ENCODE measurements at regions not wholly inside any gene's neighbourhood (a gene's known extent, or its start where the extent isn't known, plus 50 kb on each side); places are given as distances from the start of the nearest gene placed in this dataset.

DNA sequence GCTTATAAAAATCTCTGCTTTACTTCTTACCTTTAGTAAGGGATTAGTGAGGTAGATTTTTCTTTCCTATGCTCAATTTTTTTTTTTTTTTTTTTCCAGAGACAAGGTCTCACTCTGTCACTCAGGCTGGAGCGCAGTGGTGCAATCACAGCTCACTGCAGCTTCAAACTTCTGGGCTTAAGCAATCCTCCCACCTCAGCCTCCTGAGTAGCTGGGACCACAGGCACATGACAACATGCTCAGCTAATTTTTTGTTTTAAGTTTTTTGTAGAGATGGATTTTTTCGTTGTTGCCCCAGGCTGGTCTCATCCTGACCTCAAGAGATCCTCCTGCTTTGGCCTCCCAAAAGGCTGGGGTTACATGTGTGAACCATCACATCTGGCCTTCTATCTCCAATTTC lies 58.9 kb upstream of the RREB1 start (continued):
- TF ChIP-seq TRIM24 (IDR thresholded peaks at IDR 0.05) (no peak), CEBPB (tag; IDR thresholded peaks at IDR 0.05) (peak; percentile 77), C11orf30 (IDR thresholded peaks at IDR 0.05; ENCODE audit: low read depth) (no peak)
- TF ChIP-seq, protein P1, sequence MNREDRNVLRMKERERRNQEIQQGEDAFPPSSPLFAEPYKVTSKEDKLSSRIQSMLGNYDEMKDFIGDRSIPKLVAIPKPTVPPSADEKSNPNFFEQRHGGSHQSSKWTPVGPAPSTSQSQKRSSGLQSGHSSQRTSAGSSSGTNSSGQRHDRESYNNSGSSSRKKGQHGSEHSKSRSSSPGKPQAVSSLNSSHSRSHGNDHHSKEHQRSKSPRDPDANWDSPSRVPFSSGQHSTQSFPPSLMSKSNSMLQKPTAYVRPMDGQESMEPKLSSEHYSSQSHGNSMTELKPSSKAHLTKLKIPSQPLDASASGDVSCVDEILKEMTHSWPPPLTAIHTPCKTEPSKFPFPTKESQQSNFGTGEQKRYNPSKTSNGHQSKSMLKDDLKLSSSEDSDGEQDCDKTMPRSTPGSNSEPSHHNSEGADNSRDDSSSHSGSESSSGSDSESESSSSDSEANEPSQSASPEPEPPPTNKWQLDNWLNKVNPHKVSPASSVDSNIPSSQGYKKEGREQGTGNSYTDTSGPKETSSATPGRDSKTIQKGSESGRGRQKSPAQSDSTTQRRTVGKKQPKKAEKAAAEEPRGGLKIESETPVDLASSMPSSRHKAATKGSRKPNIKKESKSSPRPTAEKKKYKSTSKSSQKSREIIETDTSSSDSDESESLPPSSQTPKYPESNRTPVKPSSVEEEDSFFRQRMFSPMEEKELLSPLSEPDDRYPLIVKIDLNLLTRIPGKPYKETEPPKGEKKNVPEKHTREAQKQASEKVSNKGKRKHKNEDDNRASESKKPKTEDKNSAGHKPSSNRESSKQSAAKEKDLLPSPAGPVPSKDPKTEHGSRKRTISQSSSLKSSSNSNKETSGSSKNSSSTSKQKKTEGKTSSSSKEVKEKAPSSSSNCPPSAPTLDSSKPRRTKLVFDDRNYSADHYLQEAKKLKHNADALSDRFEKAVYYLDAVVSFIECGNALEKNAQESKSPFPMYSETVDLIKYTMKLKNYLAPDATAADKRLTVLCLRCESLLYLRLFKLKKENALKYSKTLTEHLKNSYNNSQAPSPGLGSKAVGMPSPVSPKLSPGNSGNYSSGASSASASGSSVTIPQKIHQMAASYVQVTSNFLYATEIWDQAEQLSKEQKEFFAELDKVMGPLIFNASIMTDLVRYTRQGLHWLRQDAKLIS (CRISPR knock-in tag; IDR thresholded peaks at IDR 0.05): no peak
- TF ChIP-seq, protein P2, sequence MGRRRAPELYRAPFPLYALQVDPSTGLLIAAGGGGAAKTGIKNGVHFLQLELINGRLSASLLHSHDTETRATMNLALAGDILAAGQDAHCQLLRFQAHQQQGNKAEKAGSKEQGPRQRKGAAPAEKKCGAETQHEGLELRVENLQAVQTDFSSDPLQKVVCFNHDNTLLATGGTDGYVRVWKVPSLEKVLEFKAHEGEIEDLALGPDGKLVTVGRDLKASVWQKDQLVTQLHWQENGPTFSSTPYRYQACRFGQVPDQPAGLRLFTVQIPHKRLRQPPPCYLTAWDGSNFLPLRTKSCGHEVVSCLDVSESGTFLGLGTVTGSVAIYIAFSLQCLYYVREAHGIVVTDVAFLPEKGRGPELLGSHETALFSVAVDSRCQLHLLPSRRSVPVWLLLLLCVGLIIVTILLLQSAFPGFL (CRISPR knock-in tag; IDR thresholded peaks at IDR 0.05): no peak
- TF ChIP-seq, protein P3, sequence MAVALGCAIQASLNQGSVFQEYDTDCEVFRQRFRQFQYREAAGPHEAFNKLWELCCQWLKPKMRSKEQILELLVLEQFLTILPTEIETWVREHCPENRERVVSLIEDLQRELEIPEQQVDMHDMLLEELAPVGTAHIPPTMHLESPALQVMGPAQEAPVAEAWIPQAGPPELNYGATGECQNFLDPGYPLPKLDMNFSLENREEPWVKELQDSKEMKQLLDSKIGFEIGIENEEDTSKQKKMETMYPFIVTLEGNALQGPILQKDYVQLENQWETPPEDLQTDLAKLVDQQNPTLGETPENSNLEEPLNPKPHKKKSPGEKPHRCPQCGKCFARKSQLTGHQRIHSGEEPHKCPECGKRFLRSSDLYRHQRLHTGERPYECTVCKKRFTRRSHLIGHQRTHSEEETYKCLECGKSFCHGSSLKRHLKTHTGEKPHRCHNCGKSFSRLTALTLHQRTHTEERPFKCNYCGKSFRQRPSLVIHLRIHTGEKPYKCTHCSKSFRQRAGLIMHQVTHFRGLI (CRISPR knock-in tag; IDR thresholded peaks at IDR 0.05): no peak

All from K562 (cell line).